Keratinocyte (primary cell): ENCODE measurements at regions not wholly inside any gene's neighbourhood (a gene's known extent, or its start where the extent isn't known, plus 50 kb on each side); places are given as distances from the start of the nearest gene placed in this dataset.

ENCODE experiments used
- DNase-seq: peaks from one replicate; pipeline ENCODE4 v3.0.0-alpha.2; 2011; ENCODE audit warnings: low read depth, missing footprints, low spot score
- FAIRE-seq: peaks from 2 replicates; lab custom pipeline; 2011; peaks lifted over from hg19 to GRCh38; lab: Jason Lieb, UNC
- H2AFZ ChIP-seq: 2 replicates; pipeline ENCODE4 v1.6.0; 2012; ENCODE audit warnings: low read length, control low read depth, inconsistent platforms; ENCODE audit not compliant: control insufficient read depth
- H3K27ac ChIP-seq: 2 replicates; pipeline ENCODE4 v1.5.1; 2011; ENCODE audit warnings: low read length; ENCODE audit not compliant: control insufficient read depth, insufficient read depth
- H3K27me3 ChIP-seq: 3 replicates; pipeline ENCODE4 v1.6.0; 2011; ENCODE audit warnings: low read length; ENCODE audit not compliant: control insufficient read depth, insufficient read depth; ENCODE audit errors: extremely low read depth
- H3K36me3 ChIP-seq, 2 experiments: 2 replicates in 1 of 2; 3 replicates in 1 of 2; pipeline ENCODE4 v1.5.1; 2011; ENCODE audit warnings: low read length in 2 of 2, mild to moderate bottlenecking in 1 of 2; ENCODE audit not compliant: control insufficient read depth in 2 of 2, insufficient read depth in 2 of 2; ENCODE audit errors: extremely low read depth in 1 of 2
- H3K4me1 ChIP-seq: 3 replicates; pipeline ENCODE4 v1.5.1; 2011; ENCODE audit warnings: low read length; ENCODE audit not compliant: control insufficient read depth, insufficient read depth; ENCODE audit errors: extremely low read depth
- H3K4me2 ChIP-seq: 3 replicates; pipeline ENCODE4 v1.6.0; 2011; ENCODE audit warnings: low read depth, low read length; ENCODE audit not compliant: control insufficient read depth, insufficient read depth; ENCODE audit errors: extremely low read depth
- H3K4me3 ChIP-seq, 3 experiments: fragments of 200-600 bp in 1 of 3; sonication (generic) in 1 of 3; 2 replicates in 2 of 3; 3 replicates in 1 of 3; pipeline ENCODE4 v1.5.1; 2011 to 2016; ENCODE audit warnings: low read length in 3 of 3, mild to moderate bottlenecking in 3 of 3, control low read depth in 2 of 3, inconsistent platforms in 1 of 3, low read depth in 1 of 3, mixed read lengths in 1 of 3, mixed run types in 1 of 3, moderate library complexity in 1 of 3; ENCODE audit not compliant: control insufficient read depth in 2 of 3, insufficient read depth in 2 of 3; ENCODE audit errors: extremely low read depth in 1 of 3
- H3K79me2 ChIP-seq: 2 replicates; pipeline ENCODE4 v1.6.0; 2012; ENCODE audit warnings: low read length; ENCODE audit not compliant: control insufficient read depth, insufficient read depth
- H3K9ac ChIP-seq: 3 replicates; pipeline ENCODE4 v1.6.0; 2011; ENCODE audit warnings: low read length; ENCODE audit not compliant: control insufficient read depth, insufficient read depth; ENCODE audit errors: extremely low read depth
- H3K9me1 ChIP-seq: 3 replicates; pipeline ENCODE4 v1.6.0; 2011; ENCODE audit warnings: low read length; ENCODE audit not compliant: control insufficient read depth, insufficient read depth; ENCODE audit errors: extremely low read depth
- H3K9me3 ChIP-seq: 2 replicates; pipeline ENCODE4 v1.5.1; 2012; ENCODE audit warnings: low read depth, low read length; ENCODE audit not compliant: control insufficient read depth
- H4K20me1 ChIP-seq: 3 replicates; pipeline ENCODE4 v1.6.0; 2011; ENCODE audit warnings: low read length; ENCODE audit not compliant: control insufficient read depth, insufficient read depth; ENCODE audit errors: extremely low read depth
- EZH2 ChIP-seq: IDR thresholded peaks from one replicate; pipeline ENCODE4 v1.6.1; 2012; ENCODE audit warnings: inconsistent platforms, mild to moderate bottlenecking, low read length, moderate library complexity
- dilution Hi-C: fragments of 300-500 bp; cut with MboI; formaldehyde crosslinking; loops from one replicate; pipeline ENCODE4 v1.7.0; 2020; ENCODE audit warnings: low sequenced_read_pairs; ENCODE audit not compliant: extremely low pct_ligation_motif_present
- TF ChIP-seq, protein P1 (sequence below), 3 experiments: IDR thresholded peaks in 1 of 3; conservative IDR thresholded peaks in 1 of 3; optimal IDR thresholded peaks in 1 of 3; 2 replicates in 2 of 3; 3 replicates in 1 of 3; pipeline versions ENCODE3 to v1.5.1; 2011; ENCODE audit warnings: low read length in 3 of 3, mild to moderate bottlenecking in 3 of 3, moderate library complexity in 2 of 3, control low read depth in 1 of 3, inconsistent platforms in 1 of 3; ENCODE audit not compliant: insufficient read depth in 2 of 3; ENCODE audit errors: extremely low read depth in 1 of 3

DNA sequence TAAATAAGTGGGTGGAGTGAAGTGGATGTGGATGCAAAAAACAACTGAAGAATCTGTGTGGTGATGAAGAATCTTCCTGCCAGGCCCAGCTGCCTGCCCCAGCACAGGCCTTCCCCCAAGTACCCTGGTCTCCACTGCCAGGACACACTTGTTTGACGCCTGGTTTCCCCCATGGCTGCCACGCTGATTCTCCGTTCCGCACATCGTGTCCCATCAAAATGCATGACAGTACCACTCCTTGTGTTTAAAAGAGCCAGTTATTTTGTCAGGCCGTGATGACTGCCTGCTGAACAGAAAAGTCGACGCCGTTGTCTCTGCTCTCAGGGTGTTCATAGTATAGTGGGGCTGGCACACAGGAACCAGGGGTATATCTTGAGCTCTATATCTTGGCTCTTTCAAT is 50.3 kb upstream of the KYNU start:
- dilution Hi-C loops = no loop called here

DNA sequence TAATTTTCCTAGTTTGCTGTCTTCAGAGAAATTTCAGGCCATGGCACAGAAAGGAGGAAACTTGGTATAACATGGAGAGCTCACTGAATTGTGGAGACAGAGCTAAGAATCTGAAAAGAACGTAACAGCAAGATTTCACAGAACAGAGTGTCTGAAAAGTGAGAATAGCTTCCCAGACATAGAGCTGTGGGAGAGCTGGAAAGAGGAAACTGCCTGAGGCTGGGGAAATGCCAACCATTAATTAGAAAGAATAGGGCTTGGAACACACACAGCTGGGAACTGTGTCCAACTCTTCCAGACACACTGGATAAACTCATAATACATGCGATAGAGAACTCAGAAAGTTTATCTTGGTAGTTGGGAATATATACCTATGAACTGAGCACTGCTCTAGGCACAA is 51.6 kb upstream of the KYNU start:
- Histone ChIP-seq H3K4me1 (peaks cover 12% of the 10 kb centered on the region), H3K79me2 (no peaks in the 10 kb centered on the region), H3K36me3 (no peaks in the 10 kb centered on the region), H3K27ac (no peak overlapping the region), H3K9me3 (no peaks in the 10 kb centered on the region), H3K4me2 (peak overlapping the region; percentile 11), H3K4me3 (no peak overlapping the region), H3K9me1 (no peaks in the 10 kb centered on the region), H3K9ac (no peak overlapping the region), H2AFZ (peak overlapping the region; percentile 66), H3K27me3 (no peaks in the 10 kb centered on the region), H4K20me1 (no peaks in the 10 kb centered on the region)
- dilution Hi-C loops = no loop called here
- DNase-seq = no peak
- TF ChIP-seq, protein P1, sequence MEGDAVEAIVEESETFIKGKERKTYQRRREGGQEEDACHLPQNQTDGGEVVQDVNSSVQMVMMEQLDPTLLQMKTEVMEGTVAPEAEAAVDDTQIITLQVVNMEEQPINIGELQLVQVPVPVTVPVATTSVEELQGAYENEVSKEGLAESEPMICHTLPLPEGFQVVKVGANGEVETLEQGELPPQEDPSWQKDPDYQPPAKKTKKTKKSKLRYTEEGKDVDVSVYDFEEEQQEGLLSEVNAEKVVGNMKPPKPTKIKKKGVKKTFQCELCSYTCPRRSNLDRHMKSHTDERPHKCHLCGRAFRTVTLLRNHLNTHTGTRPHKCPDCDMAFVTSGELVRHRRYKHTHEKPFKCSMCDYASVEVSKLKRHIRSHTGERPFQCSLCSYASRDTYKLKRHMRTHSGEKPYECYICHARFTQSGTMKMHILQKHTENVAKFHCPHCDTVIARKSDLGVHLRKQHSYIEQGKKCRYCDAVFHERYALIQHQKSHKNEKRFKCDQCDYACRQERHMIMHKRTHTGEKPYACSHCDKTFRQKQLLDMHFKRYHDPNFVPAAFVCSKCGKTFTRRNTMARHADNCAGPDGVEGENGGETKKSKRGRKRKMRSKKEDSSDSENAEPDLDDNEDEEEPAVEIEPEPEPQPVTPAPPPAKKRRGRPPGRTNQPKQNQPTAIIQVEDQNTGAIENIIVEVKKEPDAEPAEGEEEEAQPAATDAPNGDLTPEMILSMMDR (optimal IDR thresholded peaks at IDR 0.05 in 1 of 3, IDR thresholded peaks at IDR 0.05 in 1 of 3, conservative IDR thresholded peaks at IDR 0.05 in 1 of 3; ENCODE audit: extremely low read depth in 1 of 3, insufficient read depth in 2 of 3, low read length in 3 of 3) = no peak
- TF ChIP-seq EZH2 = no peak
- FAIRE-seq = peak; percentile 76

More for the DNA sequence above, 50.3 kb upstream of the KYNU start:
- no peaks in the 10 kb centered on the region for H3K9me1 ChIP-seq
- H3K27ac ChIP-seq = no peak overlapping the region
- no peak overlapping the region for H2AFZ ChIP-seq
- H4K20me1 ChIP-seq = no peaks in the 10 kb centered on the region
- no peak overlapping the region for H3K4me3 ChIP-seq
- H3K36me3 ChIP-seq = no peaks in the 10 kb centered on the region
- no peaks in the 10 kb centered on the region for H3K27me3 ChIP-seq
- no peaks in the 10 kb centered on the region for H3K9me3 ChIP-seq
- DNase-seq (no peak), FAIRE-seq (no peak)
- H3K79me2 ChIP-seq = no peaks in the 10 kb centered on the region
- H3K9ac ChIP-seq = no peak overlapping the region
- no peak overlapping the region for H3K4me2 ChIP-seq
- peaks cover 12% of the 10 kb centered on the region for H3K4me1 ChIP-seq
- no peak for TF ChIP-seq EZH2
- TF ChIP-seq, protein P1 (optimal IDR thresholded peaks at IDR 0.05 in 1 of 3, IDR thresholded peaks at IDR 0.05 in 1 of 3, conservative IDR thresholded peaks at IDR 0.05 in 1 of 3; ENCODE audit: extremely low read depth in 1 of 3, insufficient read depth in 2 of 3, low read length in 3 of 3) = no peak
